ENCODE measurements at regions not wholly inside any gene's neighbourhood (a gene's known extent, or its start where the extent isn't known, plus 50 kb on each side); places are given as distances from the start of the nearest gene placed in this dataset.

DNA sequence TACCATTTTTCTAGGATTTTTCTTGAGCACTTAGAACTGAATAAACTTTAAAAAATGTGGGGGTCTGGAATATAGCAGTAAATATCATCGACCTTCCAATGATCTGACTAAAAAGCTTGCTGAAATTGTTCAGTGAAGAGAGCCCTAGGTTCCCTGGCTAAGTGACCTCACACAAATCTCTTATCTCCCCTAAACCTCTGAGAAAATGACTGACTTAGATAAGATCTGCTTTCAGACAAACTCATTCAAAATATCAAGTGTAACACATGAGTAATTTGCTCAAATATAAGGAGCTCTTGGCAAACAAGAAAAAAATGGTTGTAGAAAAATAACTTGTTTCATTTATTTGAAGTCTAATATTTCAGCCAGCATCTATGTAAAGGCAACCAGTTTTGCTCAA lies 441.7 kb upstream of the SLIT2 start:
- no peak overlapping the region for H3K4me2 ChIP-seq (ENCODE audit: insufficient read depth, low read length)
- H3K79me2 ChIP-seq (ENCODE audit: control insufficient read depth, insufficient read depth, low read length): no peaks in the 10 kb centered on the region
- no peak overlapping the region for H3K9ac ChIP-seq (replicated peaks; ENCODE audit: extremely low read depth, insufficient read depth, low read length)
- H3K36me3 ChIP-seq (ENCODE audit: control insufficient read depth in 2 of 2, extremely low read depth in 1 of 2, insufficient read depth in 2 of 2, low read length in 2 of 2): no peaks in the 10 kb centered on the region
- H3K4me1 ChIP-seq (ENCODE audit: control insufficient read depth, extremely low read depth, insufficient read depth, low read length): peaks cover 2% of the 10 kb centered on the region
- CTCF ChIA-PET: interaction anchor here (0.9 to 1.7 kb wide), 3 partner anchors 9 to 438 kb away, joined by 3 to 5 read pairs (median 4); no protein-coding TSS in a partner anchor
- H3K9me1 ChIP-seq (replicated peaks; ENCODE audit: control insufficient read depth, extremely low read depth, insufficient read depth, low read length): no peaks in the 10 kb centered on the region
- TF ChIP-seq EZH2 (IDR thresholded peaks at IDR 0.05; ENCODE audit: borderline replicate concordance, low read depth, low read length, severe bottlenecking) (no peak), GATA2 (IDR thresholded peaks at IDR 0.05; ENCODE audit: insufficient read depth, insufficient read length, low read depth, low read length) (peak; percentile 66)
- POLR2A ChIA-PET: no interaction called here
- no peak overlapping the region for H2AFZ ChIP-seq (ENCODE audit: low read depth, low read length)
- H4K20me1 ChIP-seq (replicated peaks; ENCODE audit: control insufficient read depth, extremely low read depth, insufficient read depth, low read length): no peaks in the 10 kb centered on the region
- dilution Hi-C loops (cut with MboI; ENCODE audit: extremely low pct_ligation_motif_present, low sequenced_read_pairs): no loop called here
- H3K27ac ChIP-seq (ENCODE audit: insufficient read depth, low read depth, low read length): no peak overlapping the region
- intact Hi-C loops (cut with micrococcal nuclease): no loop called here
- no peak overlapping the region for H3K4me3 ChIP-seq (replicated peaks in 1 of 3; ENCODE audit: insufficient read depth in 1 of 3, low read depth in 1 of 3, low read length in 3 of 3)
- H3K27me3 ChIP-seq (ENCODE audit: control insufficient read depth in 2 of 2, insufficient read depth in 2 of 2, low read length in 2 of 2): no peaks in the 10 kb centered on the region
- H3K9me3 ChIP-seq (replicated peaks; ENCODE audit: control insufficient read depth, insufficient read depth, low read length): no peaks in the 10 kb centered on the region
- DNase-seq (ENCODE audit: low read depth, low spot score) (peak; percentile 18), FAIRE-seq (no peak)
- no TSS peak for BruUV-seq (replicated peaks)

DNA sequence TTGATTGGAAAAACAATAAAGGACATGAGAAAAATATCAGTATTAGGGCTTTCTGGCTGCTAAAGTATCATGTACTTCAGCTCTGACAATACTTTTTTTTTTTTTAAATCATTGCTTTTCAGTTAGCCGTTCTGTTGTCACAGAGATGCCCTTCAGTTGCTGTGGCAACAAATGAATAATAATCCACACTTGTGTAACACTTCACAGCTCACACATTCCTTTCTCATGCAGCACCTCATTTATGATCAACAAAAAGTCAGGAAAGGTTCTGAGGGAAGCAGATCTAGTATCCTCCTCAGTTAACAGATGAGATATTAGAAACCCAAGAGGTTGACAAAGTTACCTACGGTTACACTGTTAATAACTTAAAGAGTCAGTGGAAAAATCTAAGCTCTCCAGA lies 444.2 kb upstream of the SLIT2 start:
- dilution Hi-C loops (cut with MboI; ENCODE audit: extremely low pct_ligation_motif_present, low sequenced_read_pairs): no loop called here
- CTCF ChIA-PET: interaction anchor here (0.6 to 1.0 kb wide), 2 partner anchors 10 to 582 kb away, joined by 3 read pairs; no protein-coding TSS in a partner anchor
- no peak for FAIRE-seq

More for the DNA sequence above, 444.2 kb upstream of the SLIT2 start:
- Histone ChIP-seq H3K27me3 (ENCODE audit: control insufficient read depth in 2 of 2, insufficient read depth in 2 of 2, low read length in 2 of 2) (no peaks in the 10 kb centered on the region), H3K4me1 (ENCODE audit: control insufficient read depth, extremely low read depth, insufficient read depth, low read length) (peaks cover 2% of the 10 kb centered on the region), H4K20me1 (replicated peaks; ENCODE audit: control insufficient read depth, extremely low read depth, insufficient read depth, low read length) (no peaks in the 10 kb centered on the region), H3K4me3 (replicated peaks in 1 of 3; ENCODE audit: insufficient read depth in 1 of 3, low read depth in 1 of 3, low read length in 3 of 3) (no peak overlapping the region), H3K9ac (replicated peaks; ENCODE audit: extremely low read depth, insufficient read depth, low read length) (no peak overlapping the region), H3K9me3 (replicated peaks; ENCODE audit: control insufficient read depth, insufficient read depth, low read length) (no peaks in the 10 kb centered on the region), H3K9me1 (replicated peaks; ENCODE audit: control insufficient read depth, extremely low read depth, insufficient read depth, low read length) (no peaks in the 10 kb centered on the region), H2AFZ (ENCODE audit: low read depth, low read length) (no peak overlapping the region), H3K36me3 (ENCODE audit: control insufficient read depth in 2 of 2, extremely low read depth in 1 of 2, insufficient read depth in 2 of 2, low read length in 2 of 2) (no peaks in the 10 kb centered on the region), H3K79me2 (ENCODE audit: control insufficient read depth, insufficient read depth, low read length) (no peaks in the 10 kb centered on the region), H3K27ac (ENCODE audit: insufficient read depth, low read depth, low read length) (no peak overlapping the region), H3K4me2 (ENCODE audit: insufficient read depth, low read length) (no peak overlapping the region)
- TF ChIP-seq JUN (IDR thresholded peaks at IDR 0.05; ENCODE audit: borderline replicate concordance, insufficient read depth, insufficient read length, low read depth): no peak
- no peak for TF ChIP-seq MYC (IDR thresholded peaks at IDR 0.05; ENCODE audit: low read depth, low read length)
- no peak for TF ChIP-seq FOS (IDR thresholded peaks at IDR 0.05; ENCODE audit: borderline replicate concordance, insufficient read depth, low read length)
- POLR2A ChIA-PET: no interaction called here
- no TSS peak for BruUV-seq (replicated peaks)
- intact Hi-C loops (cut with micrococcal nuclease): no loop called here
- peak; percentile 57 for DNase-seq (ENCODE audit: low read depth, low spot score)

All from endothelial cell of umbilical vein (primary cell).